Naive thymus-derived CD4-positive, alpha-beta T cell (primary cell): ENCODE measurements at regions not wholly inside any gene's neighbourhood (a gene's known extent, or its start where the extent isn't known, plus 50 kb on each side); places are given as distances from the start of the nearest gene placed in this dataset.

Experiments
- ATAC-seq: fragments of 150-1000 bp; cut with Tn5 transposase; 2 replicates; pipeline ENCODE4 v1.10.0; 2021; ENCODE audit warnings: mild to moderate bottlenecking, moderate library complexity
- CTCF ChIA-PET: fragments of 350-600 bp; sonication (Branson Sonifier 250); formaldehyde crosslinking; loops from one replicate; lab custom pipeline; 2021; ENCODE audit warnings: antibody characterized with exemption; lab: Charles Lee
- POLR2A ChIA-PET: fragments of 350-600 bp; sonication (Branson Sonifier 250); formaldehyde crosslinking; loops from one replicate; lab custom pipeline; 2021; ENCODE audit warnings: antibody characterized with exemption, inconsistent platforms; lab: Charles Lee
- DNase-seq, 9 donors: peaks; one replicate each; pipeline versions ENCODE4 v3.0.0 to v3.0.0-alpha.2; 2020 to 2022; ENCODE audit warnings: mixed read lengths in 1 of 9
- H3K27ac ChIP-seq: one replicate; pipeline ENCODE4 v1.7.0; 2013; ENCODE audit warnings: mild to moderate bottlenecking, low read depth, low read length, moderate library complexity
- H3K27me3 ChIP-seq, 2 donors: one replicate each; pipeline ENCODE4 v1.7.0; 2013; ENCODE audit warnings: low read length in 2 of 2, mild to moderate bottlenecking in 2 of 2, moderate library complexity in 2 of 2; ENCODE audit not compliant: control insufficient read depth in 2 of 2, insufficient read depth in 2 of 2
- H3K36me3 ChIP-seq, 3 experiments: 1 replicate in 2 of 3; 2 replicates in 1 of 3; pipeline ENCODE4 v1.7.0; 2013; ENCODE audit warnings: low read length in 3 of 3, mild to moderate bottlenecking in 3 of 3, moderate library complexity in 1 of 3; ENCODE audit not compliant: insufficient read depth in 3 of 3, control insufficient read depth in 2 of 3
- H3K4me1 ChIP-seq, 2 donors: one replicate each; pipeline ENCODE4 v1.7.0; 2013; ENCODE audit warnings: low read length in 2 of 2, mild to moderate bottlenecking in 2 of 2, moderate library complexity in 1 of 2; ENCODE audit not compliant: control insufficient read depth in 2 of 2, insufficient read depth in 2 of 2
- H3K4me3 ChIP-seq: 2 replicates; pipeline ENCODE4 v1.7.0; 2013; ENCODE audit warnings: mild to moderate bottlenecking, low read length
- H3K9me3 ChIP-seq, 3 experiments: 1 replicate in 2 of 3; 2 replicates in 1 of 3; pipeline ENCODE4 v1.7.0; 2013; ENCODE audit warnings: low read length in 3 of 3; ENCODE audit not compliant: control insufficient read depth in 2 of 3
- H3K27ac Mint-ChIP-seq, 9 donors: one replicate each; pipeline ENCODE4 v1.8.0; 2020 to 2022; ENCODE audit warnings: mixed read lengths in 9 of 9, mild to moderate bottlenecking in 8 of 9, moderate library complexity in 5 of 9, inconsistent platforms in 2 of 9
- H3K27me3 Mint-ChIP-seq, 5 donors: one replicate each; pipeline ENCODE4 v1.8.0; 2021 to 2022; ENCODE audit warnings: mixed read lengths in 5 of 5, mild to moderate bottlenecking in 1 of 5
- H3K36me3 Mint-ChIP-seq, 5 donors: one replicate each; pipeline ENCODE4 v1.8.0; 2020 to 2022; ENCODE audit warnings: mixed read lengths in 5 of 5, mild to moderate bottlenecking in 3 of 5, inconsistent platforms in 1 of 5
- H3K4me1 Mint-ChIP-seq, 7 donors: one replicate each; pipeline ENCODE4 v1.8.0; 2020 to 2022; ENCODE audit warnings: mixed read lengths in 7 of 7, mild to moderate bottlenecking in 3 of 7, inconsistent platforms in 1 of 7
- H3K4me3 Mint-ChIP-seq, 10 donors: one replicate each; pipeline ENCODE4 v1.8.0; 2020 to 2022; ENCODE audit warnings: mild to moderate bottlenecking in 10 of 10, mixed read lengths in 10 of 10, moderate library complexity in 6 of 10, inconsistent platforms in 2 of 10
- H3K9me3 Mint-ChIP-seq, 11 donors: one replicate each; pipeline ENCODE4 v1.8.0; 2020 to 2022; ENCODE audit warnings: mixed read lengths in 11 of 11, mild to moderate bottlenecking in 4 of 11, inconsistent platforms in 1 of 11, moderate library complexity in 1 of 11
- intact Hi-C, 2 donors: fragments of 100-400 bp; cut with micrococcal nuclease; formaldehyde crosslinking; loops; one replicate each; pipeline ENCODE4 v1.15.1; 2023

DNA sequence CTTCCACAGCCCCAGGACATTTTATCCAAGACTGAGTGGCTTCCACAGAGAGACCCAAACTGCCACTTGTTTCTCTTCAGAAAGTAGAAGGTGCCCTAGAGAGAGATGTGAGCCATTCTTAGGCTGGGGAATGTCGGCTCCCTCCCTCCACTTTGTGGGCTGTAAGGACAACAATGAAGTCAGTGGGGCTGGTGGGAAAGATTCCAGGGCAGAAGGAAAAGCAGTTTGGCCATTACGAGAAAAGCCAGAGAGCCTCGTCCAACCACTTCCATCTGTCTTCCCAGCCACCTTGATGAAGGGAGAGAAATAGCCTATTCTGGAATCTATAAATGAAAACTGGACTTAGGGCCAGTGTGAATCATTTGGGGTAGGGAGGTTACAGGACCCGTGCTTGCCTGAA is 382.5 kb downstream of the NXPE2 start:
- Histone ChIP-seq H3K9me3 (no peaks in the 10 kb centered on the region), H3K27ac (no peak overlapping the region), H3K27me3 (no peaks in the 10 kb centered on the region), H3K4me3 (no peak overlapping the region), H3K4me1 (no peaks in the 10 kb centered on the region), H3K36me3 (no peaks in the 10 kb centered on the region)
- CTCF ChIA-PET: no interaction called here
- H3K4me1 Mint-ChIP-seq: no peaks in the 10 kb centered on the region
- POLR2A ChIA-PET: no interaction called here
- intact Hi-C loops: no loop called here
- ATAC-seq (no peak), DNase-seq (no peak)
- peaks cover 0 to 20% (median 10%) of the 10 kb centered on the region in 11 donors for H3K9me3 Mint-ChIP-seq
- H3K27ac Mint-ChIP-seq: no peak overlapping the region
- H3K27me3 Mint-ChIP-seq: peaks cover 0 to 9% (median 0%) of the 10 kb centered on the region in 5 donors
- H3K36me3 Mint-ChIP-seq: peaks cover 0 to 3% (median 0%) of the 10 kb centered on the region in 5 donors
- no peak overlapping the region for H3K4me3 Mint-ChIP-seq

GRCh38 chr11:115065314-115065713 is 387.0 kb downstream of the NXPE2 start:
- H3K4me3 ChIP-seq: no peak overlapping the region
- H3K27me3 Mint-ChIP-seq: peaks cover 0 to 19% (median 0%) of the 10 kb centered on the region in 5 donors
- H3K9me3 ChIP-seq: no peaks in the 10 kb centered on the region
- ATAC-seq (no peak), DNase-seq (no peak)
- H3K27me3 ChIP-seq: no peaks in the 10 kb centered on the region
- H3K4me3 Mint-ChIP-seq: no peak overlapping the region
- H3K9me3 Mint-ChIP-seq: peaks cover 0 to 5% (median 0%) of the 10 kb centered on the region in 11 donors
- CTCF ChIA-PET: no interaction called here
- H3K4me1 ChIP-seq: no peaks in the 10 kb centered on the region
- H3K27ac Mint-ChIP-seq: no peak overlapping the region
- H3K36me3 Mint-ChIP-seq: no peaks in the 10 kb centered on the region
- no peaks in the 10 kb centered on the region for H3K36me3 ChIP-seq
- POLR2A ChIA-PET: no interaction called here
- no peak overlapping the region for H3K27ac ChIP-seq
- H3K4me1 Mint-ChIP-seq: no peaks in the 10 kb centered on the region
- intact Hi-C loops: no loop called here

DNA sequence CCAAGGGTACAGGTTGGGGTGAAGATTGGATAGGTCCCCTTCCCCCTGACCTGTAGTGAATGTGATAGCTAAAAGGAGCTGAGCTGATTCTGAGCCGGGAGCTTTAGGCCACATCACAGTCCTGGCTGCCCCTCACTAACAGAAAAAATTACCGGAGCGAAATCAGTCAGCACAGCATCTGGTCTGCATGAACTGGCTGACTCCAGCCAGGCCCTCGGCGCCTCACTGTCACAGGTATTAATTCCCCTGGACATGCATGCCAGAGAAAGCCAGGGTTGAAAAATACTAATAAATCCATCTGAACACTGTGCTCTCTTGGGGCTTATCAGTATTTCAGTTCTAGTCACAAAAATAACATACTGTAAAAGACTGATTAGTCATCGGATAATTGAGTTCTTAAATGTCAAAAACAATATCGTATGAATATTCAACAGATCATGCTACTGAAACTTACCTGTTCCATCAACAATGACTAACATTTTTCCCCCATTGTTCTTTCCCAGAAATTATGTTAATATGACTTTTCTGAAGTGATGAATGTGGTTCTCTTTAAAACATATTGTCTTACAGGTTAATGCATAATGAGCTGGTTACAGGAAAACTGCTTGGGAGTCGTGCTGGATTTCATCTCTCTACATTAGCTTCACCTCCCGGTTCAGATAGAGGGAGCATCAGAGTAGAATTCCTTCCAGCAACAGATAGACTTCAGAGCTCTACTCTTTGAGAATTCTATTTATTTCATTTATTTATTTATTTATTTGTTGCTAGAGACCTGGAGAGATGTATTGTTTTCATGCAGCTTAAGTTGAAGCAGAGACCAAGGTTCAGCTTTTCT is 387.7 kb downstream of the NXPE2 start:
- Mint-ChIP-seq H3K4me1 (no peaks in the 10 kb centered on the region), H3K27ac (no peak overlapping the region), H3K9me3 (peaks cover 0 to 5% (median 0%) of the 10 kb centered on the region in 11 donors), H3K36me3 (no peaks in the 10 kb centered on the region), H3K4me3 (no peak overlapping the region), H3K27me3 (peaks cover 0 to 24% (median 0%) of the 10 kb centered on the region in 5 donors)
- Histone ChIP-seq H3K9me3 (no peaks in the 10 kb centered on the region), H3K36me3 (no peaks in the 10 kb centered on the region), H3K4me1 (no peaks in the 10 kb centered on the region), H3K27me3 (no peaks in the 10 kb centered on the region), H3K4me3 (no peak overlapping the region), H3K27ac (no peak overlapping the region)
- no peak for ATAC-seq
- intact Hi-C loops: no loop called here
- DNase-seq: no peak
- ChIA-PET POLR2A (no interaction called here), CTCF (no interaction called here)

DNA sequence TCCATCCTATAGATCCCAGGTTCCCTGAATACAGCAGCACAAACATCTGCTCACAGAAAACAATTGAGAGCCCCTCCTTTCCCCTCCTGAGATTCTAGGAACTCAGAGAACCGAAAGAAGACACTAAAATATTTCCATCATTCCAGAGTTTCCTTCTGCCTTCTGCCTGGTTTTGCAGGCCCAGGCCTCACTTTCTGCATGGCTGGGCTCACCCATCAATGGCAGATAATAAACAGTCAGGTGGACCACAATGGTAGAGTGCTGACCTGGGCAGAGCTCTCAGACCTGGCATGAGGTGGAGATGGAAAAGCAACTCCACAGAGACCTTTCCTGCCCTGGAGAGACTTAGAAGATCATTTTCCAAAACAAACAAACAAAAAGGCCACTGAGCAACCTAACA is 389.1 kb downstream of the NXPE2 start:
- Mint-ChIP-seq H3K4me3 (no peak overlapping the region), H3K36me3 (no peaks in the 10 kb centered on the region), H3K9me3 (peaks cover 0 to 5% (median 0%) of the 10 kb centered on the region in 11 donors), H3K4me1 (no peaks in the 10 kb centered on the region), H3K27me3 (peaks cover 0 to 21% (median 0%) of the 10 kb centered on the region in 5 donors), H3K27ac (no peak overlapping the region)
- DNase-seq: no peak
- H3K9me3 ChIP-seq: no peaks in the 10 kb centered on the region
- H3K36me3 ChIP-seq: no peaks in the 10 kb centered on the region
- ChIA-PET CTCF (no interaction called here), POLR2A (no interaction called here)
- H3K4me1 ChIP-seq: no peaks in the 10 kb centered on the region
- no peak for ATAC-seq
- no peak overlapping the region for H3K4me3 ChIP-seq
- no peaks in the 10 kb centered on the region for H3K27me3 ChIP-seq
- intact Hi-C loops: no loop called here
- no peak overlapping the region for H3K27ac ChIP-seq

DNA sequence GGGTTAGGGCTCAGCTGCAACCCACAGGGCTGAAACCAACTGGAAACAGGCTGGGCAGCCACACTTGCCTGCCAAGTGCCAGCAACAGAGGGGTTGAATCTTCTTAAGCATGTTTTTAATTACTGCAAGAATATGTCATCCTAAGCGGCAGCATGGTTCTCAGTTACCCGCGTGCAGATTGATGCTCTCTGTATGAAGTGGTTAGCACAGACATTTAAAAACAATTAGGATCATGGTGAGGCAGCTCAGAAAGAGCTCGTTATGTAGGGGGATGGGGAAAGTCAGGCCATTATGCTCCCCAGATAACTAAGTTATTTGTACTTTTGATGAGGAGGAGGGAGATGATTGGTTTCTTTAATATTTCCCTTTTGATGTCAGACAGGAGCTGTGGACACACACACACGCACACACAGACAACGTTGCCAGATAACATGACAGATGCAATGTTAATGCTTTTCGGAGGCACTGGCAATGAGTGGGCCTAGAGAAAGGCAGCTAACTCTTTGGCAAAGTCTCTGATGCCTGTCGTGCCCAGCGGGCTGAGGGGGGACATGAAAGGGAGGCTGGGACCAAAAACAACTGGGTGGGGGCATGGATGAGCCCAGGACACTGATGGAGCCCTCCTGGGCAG is 389.7 kb downstream of the NXPE2 start:
- Mint-ChIP-seq H3K27ac (no peak overlapping the region), H3K4me1 (no peaks in the 10 kb centered on the region), H3K27me3 (peaks cover 0 to 21% (median 0%) of the 10 kb centered on the region in 5 donors), H3K4me3 (no peak overlapping the region), H3K36me3 (no peaks in the 10 kb centered on the region), H3K9me3 (peaks cover 0 to 5% (median 0%) of the 10 kb centered on the region in 11 donors)
- no peak overlapping the region for H3K27ac ChIP-seq
- H3K4me1 ChIP-seq: no peaks in the 10 kb centered on the region
- ATAC-seq (no peak), DNase-seq (no peak)
- H3K9me3 ChIP-seq: no peaks in the 10 kb centered on the region
- H3K27me3 ChIP-seq: no peaks in the 10 kb centered on the region
- POLR2A ChIA-PET: no interaction called here
- H3K36me3 ChIP-seq: no peaks in the 10 kb centered on the region
- intact Hi-C loops: no loop called here
- H3K4me3 ChIP-seq: no peak overlapping the region
- CTCF ChIA-PET: no interaction called here

GRCh38 chr11:115069599-115069998 is 391.3 kb downstream of the NXPE2 start:
- DNase-seq: no peak
- Histone ChIP-seq H3K4me3 (no peak overlapping the region), H3K9me3 (no peaks in the 10 kb centered on the region), H3K27me3 (no peaks in the 10 kb centered on the region), H3K4me1 (no peaks in the 10 kb centered on the region), H3K27ac (no peak overlapping the region), H3K36me3 (no peaks in the 10 kb centered on the region)
- POLR2A ChIA-PET: no interaction called here
- H3K36me3 Mint-ChIP-seq: no peaks in the 10 kb centered on the region
- CTCF ChIA-PET: no interaction called here
- peaks cover 0 to 6% (median 0%) of the 10 kb centered on the region in 11 donors for H3K9me3 Mint-ChIP-seq
- ATAC-seq: no peak
- intact Hi-C loops: no loop called here
- H3K4me1 Mint-ChIP-seq: no peaks in the 10 kb centered on the region
- H3K4me3 Mint-ChIP-seq: no peak overlapping the region
- H3K27me3 Mint-ChIP-seq: peaks cover 0 to 31% (median 0%) of the 10 kb centered on the region in 5 donors
- no peak overlapping the region for H3K27ac Mint-ChIP-seq
